AG09319 (cell line): ENCODE measurements at regions not wholly inside any gene's neighbourhood (a gene's known extent, or its start where the extent isn't known, plus 50 kb on each side); places are given as distances from the start of the nearest gene placed in this dataset.
A peak's percentile ranks its signal among the peaks of the same experiment; 100 is the strongest.

Source experiments
- DNase-seq: peaks from one replicate; pipeline ENCODE4 v3.0.0-alpha.2; 2010; ENCODE audit warnings: low read depth; ENCODE audit errors: extremely low read depth
- CTCF ChIP-seq: IDR thresholded peaks from 2 replicates; pipeline ENCODE4 v1.5.1; 2011; ENCODE audit warnings: low read depth, mild to moderate bottlenecking, inconsistent platforms, low read length, moderate library complexity

- no peak for TF ChIP-seq CTCF
- no peak for DNase-seq
These were observed 671.5 kb upstream of the GRIA3 start for GRCh38 chrX:122512561-122513072.

GRCh38 chrX:122517786-122518185 lies 666.3 kb upstream of the GRIA3 start:
- no peak for TF ChIP-seq CTCF
- no peak for DNase-seq

GRCh38 chrX:122545778-122546177 lies 638.3 kb upstream of the GRIA3 start:
- no peak for TF ChIP-seq CTCF
- DNase-seq = no peak

GRCh38 chrX:122546269-122546668 lies 637.8 kb upstream of the GRIA3 start:
- no peak for TF ChIP-seq CTCF
- DNase-seq = no peak

- TF ChIP-seq CTCF = no peak
- DNase-seq = no peak
These were observed 631.7 kb upstream of the GRIA3 start for GRCh38 chrX:122552286-122552800.

- no peak for DNase-seq
- no peak for TF ChIP-seq CTCF
These were observed 628.2 kb upstream of the GRIA3 start for GRCh38 chrX:122555925-122556324.

GRCh38 chrX:122565952-122566351 lies 618.1 kb upstream of the GRIA3 start:
- no peak for TF ChIP-seq CTCF
- peak; percentile 93 for DNase-seq
